Suprapubic skin (tissue), 4 donors: ENCODE measurements at regions not wholly inside any gene's neighbourhood (a gene's known extent, or its start where the extent isn't known, plus 50 kb on each side); places are given as distances from the start of the nearest gene placed in this dataset.

ENCODE experiments used
- DNase-seq, 2 donors: peaks; one replicate each; pipeline ENCODE4 v3.0.0-alpha.2; 2019; ENCODE audit warnings: low spot score in 2 of 2
- H3K27ac ChIP-seq: fragments of 200-600 bp; sonication (generic); one replicate; pipeline ENCODE4 v1.5.1; 2019
- H3K27me3 ChIP-seq: fragments of 200-600 bp; sonication (generic); one replicate; pipeline ENCODE4 v1.5.1; 2019
- H3K36me3 ChIP-seq: fragments of 200-600 bp; sonication (generic); one replicate; pipeline ENCODE4 v1.5.1; 2019
- H3K4me1 ChIP-seq: fragments of 200-600 bp; sonication (generic); one replicate; pipeline ENCODE4 v1.5.1; 2019
- H3K4me3 ChIP-seq: fragments of 200-600 bp; sonication (generic); one replicate; pipeline ENCODE4 v1.5.1; 2019; ENCODE audit warnings: mild to moderate bottlenecking
- H3K9me3 ChIP-seq: fragments of 200-600 bp; sonication (generic); one replicate; pipeline ENCODE4 v1.5.1; 2019
- EP300 ChIP-seq: sonication (generic); formaldehyde crosslinking; IDR thresholded peaks from one replicate; pipeline ENCODE4 v1.6.1; 2017; ENCODE audit warnings: antibody characterized with exemption
- POLR2A ChIP-seq, 2 donors: fragments of 450-650 bp; IDR thresholded peaks; one replicate each; pipeline ENCODE4 v1.6.1; 2017; ENCODE audit warnings: antibody characterized with exemption in 2 of 2, mild to moderate bottlenecking in 2 of 2, moderate library complexity in 2 of 2
- POLR2AphosphoS5 ChIP-seq, 3 donors: sonication (generic); formaldehyde crosslinking; IDR thresholded peaks; one replicate each; pipeline ENCODE4 v1.6.1; 2017; ENCODE audit warnings: antibody characterized with exemption in 3 of 3
- WGBS: methylation state at CpG from one replicate; pipeline ENCODE4 v1.1.5; 2018; 5-methylcytosine and 5-hydroxymethylcytosine counted together
- TF ChIP-seq, protein P1 (sequence below), 2 donors: fragments of 200-600 bp in 1 of 2; fragments of 450-650 bp in 1 of 2; sonication (generic) in 1 of 2; IDR thresholded peaks; one replicate each; pipeline ENCODE4 v1.5.1; 2016 to 2019; ENCODE audit warnings: antibody characterized with exemption in 2 of 2, mild to moderate bottlenecking in 1 of 2, moderate library complexity in 1 of 2

DNA sequence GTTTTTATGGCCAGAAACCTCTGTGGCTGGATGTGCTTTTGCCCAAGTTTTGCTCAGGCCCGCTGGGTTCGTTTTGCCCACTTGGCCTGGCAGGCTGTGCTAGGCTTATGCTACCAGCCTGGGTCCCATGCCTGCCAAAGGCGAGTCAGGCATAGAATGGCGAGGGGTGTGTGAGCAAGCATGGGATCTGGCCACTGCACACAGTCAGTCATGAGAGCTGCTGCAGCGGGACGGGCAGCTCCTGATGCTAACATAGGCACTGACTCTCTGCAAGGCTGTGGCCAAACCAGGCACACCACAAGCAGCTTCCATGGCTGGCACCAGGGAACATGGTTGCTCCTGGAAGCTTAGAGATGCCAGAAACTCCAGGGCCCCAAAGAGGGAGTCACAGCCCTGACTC, 52.9 kb upstream of the PCDH15 start:
- WGBS = 54% methylated on average over 4 of the region's 6 CpGs
- Histone ChIP-seq H3K4me1 (no peaks in the 10 kb centered on the region), H3K9me3 (no peaks in the 10 kb centered on the region), H3K27ac (no peak overlapping the region), H3K27me3 (no peaks in the 10 kb centered on the region), H3K4me3 (no peak overlapping the region), H3K36me3 (no peaks in the 10 kb centered on the region)
- TF ChIP-seq POLR2AphosphoS5 (IDR thresholded peaks at IDR 0.05) (no peak), EP300 (no peak), POLR2A (IDR thresholded peaks at IDR 0.05) (no peak)
- TF ChIP-seq, protein P1, sequence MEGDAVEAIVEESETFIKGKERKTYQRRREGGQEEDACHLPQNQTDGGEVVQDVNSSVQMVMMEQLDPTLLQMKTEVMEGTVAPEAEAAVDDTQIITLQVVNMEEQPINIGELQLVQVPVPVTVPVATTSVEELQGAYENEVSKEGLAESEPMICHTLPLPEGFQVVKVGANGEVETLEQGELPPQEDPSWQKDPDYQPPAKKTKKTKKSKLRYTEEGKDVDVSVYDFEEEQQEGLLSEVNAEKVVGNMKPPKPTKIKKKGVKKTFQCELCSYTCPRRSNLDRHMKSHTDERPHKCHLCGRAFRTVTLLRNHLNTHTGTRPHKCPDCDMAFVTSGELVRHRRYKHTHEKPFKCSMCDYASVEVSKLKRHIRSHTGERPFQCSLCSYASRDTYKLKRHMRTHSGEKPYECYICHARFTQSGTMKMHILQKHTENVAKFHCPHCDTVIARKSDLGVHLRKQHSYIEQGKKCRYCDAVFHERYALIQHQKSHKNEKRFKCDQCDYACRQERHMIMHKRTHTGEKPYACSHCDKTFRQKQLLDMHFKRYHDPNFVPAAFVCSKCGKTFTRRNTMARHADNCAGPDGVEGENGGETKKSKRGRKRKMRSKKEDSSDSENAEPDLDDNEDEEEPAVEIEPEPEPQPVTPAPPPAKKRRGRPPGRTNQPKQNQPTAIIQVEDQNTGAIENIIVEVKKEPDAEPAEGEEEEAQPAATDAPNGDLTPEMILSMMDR (IDR thresholded peaks at IDR 0.05) = no peak
- DNase-seq = no peak
